ENCODE measurements at regions not wholly inside any gene's neighbourhood (a gene's known extent, or its start where the extent isn't known, plus 50 kb on each side); places are given as distances from the start of the nearest gene placed in this dataset.
A peak's percentile ranks its signal among the peaks of the same experiment; 100 is the strongest.
"Not testable (repeated sequence)": the region's sequence is repeated elsewhere in the genome, so short reads cannot be mapped to it uniquely, and the experiment has no call there.

- no peak for DNase-seq
These were observed 79.1 kb upstream of the ALX4 start for GRCh38 chr11:44388828-44389657.

DNA sequence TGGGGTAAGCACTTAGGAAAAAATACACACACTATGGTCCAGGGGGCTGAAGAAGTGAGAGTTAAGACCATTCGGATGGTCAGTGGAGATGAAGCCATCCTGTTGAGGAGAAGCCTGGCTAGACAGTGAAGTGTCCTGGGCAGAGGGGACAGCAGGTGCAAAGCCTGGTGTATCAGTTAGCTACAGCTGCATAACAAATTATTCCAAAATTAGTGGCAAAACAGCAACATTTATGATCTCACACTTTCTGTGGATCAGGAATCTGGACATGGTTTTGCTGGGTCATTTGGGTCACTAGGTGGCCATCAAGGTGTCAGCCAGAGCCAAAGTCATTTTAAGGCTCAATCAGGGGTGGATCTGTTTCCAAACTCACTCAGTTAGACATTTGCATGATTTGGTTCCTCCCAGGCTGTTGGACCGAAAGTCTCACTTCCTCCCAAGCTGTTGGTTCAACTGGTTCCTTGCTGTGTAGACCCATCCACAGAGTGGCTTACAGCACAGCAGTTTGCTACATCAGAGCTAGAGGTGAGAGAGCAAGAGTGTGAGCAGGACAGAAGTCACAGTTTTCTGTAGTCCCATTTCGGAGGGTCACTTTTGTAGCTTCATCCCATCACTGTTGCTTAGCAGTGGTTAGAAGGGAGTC, 80.1 kb upstream of the ALX4 start:
- no peak for DNase-seq

DNA sequence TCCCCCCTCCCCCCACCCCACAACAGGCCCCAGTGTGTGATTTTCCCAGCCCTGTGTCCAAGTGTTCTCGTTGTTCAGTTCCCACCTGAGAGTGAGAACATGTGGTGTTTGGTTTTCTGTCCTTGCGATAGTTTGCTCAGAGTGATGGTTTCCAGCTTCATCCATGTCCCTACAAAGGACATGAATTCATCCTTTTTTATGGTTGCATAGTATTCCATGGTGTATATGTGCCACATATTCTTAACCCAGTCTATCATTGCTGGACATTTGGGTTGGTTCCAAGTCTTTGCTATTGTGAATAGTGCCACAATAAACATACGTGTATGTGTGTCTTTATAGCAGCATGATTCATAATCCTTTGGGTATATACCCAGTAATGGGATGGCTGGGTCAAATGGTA, 81.1 kb upstream of the ALX4 start:
- DNase-seq, result not testable (repeated sequence)

DNA sequence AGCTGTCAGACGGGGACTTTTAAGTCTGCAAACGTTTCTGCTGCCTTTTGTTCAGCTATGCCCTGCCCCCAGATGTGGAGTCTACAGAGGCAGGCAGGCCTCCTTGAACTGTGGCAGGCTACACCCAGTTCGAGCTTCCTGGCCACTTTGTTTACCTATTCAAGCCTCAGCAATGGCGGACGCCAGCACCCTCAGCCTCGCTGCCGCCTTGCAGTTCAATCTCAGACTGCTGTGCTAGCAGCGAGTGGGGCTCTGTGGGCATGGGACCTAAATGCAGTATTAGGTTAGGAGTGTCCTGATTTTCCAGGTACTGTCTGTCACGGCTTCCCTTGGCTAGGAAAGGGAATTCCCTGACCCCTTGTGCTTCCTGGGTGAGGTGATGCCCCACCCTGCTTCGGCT, 86.8 kb upstream of the ALX4 start:
- not testable (repeated sequence) for DNase-seq

DNA sequence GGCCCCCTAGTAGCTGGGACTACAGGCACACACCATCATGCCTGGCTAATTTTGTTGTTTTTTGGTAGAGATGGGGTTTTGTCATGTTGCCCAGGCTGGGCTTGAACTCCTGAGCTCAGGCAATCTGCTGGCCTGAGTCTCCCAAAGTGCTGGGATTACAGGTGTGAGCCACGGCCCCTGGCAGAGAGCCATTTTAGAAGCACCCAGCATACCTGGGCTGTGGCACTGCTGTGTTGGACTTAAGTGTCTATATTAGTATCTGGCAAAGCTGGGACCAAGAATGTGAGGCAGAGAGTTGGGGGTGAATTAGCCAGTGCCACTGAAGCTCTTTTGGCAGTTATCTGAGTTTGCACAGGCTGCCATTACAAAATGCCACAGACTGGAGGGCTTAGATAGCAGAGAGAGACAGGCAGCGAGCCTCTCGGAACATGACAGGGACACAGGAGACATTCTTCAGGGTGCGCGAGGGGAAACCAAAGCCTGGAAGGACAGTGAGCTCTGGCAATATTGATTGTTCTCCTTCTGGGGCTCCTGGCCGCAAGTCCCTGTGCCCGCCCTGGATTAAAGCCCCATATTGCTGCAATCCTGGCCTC, 87.7 kb upstream of the ALX4 start:
- no peak for DNase-seq

- DNase-seq, result no peak
These were observed 88.5 kb upstream of the ALX4 start for GRCh38 chr11:44398266-44399030.

- no peak for DNase-seq
These were observed 90.0 kb upstream of the ALX4 start for GRCh38 chr11:44399968-44400367.

- DNase-seq, result no peak
These were observed 90.5 kb upstream of the ALX4 start for GRCh38 chr11:44400431-44400830.

- no peak for DNase-seq
These were observed 92.6 kb upstream of the ALX4 start for GRCh38 chr11:44402466-44403075.

DNA sequence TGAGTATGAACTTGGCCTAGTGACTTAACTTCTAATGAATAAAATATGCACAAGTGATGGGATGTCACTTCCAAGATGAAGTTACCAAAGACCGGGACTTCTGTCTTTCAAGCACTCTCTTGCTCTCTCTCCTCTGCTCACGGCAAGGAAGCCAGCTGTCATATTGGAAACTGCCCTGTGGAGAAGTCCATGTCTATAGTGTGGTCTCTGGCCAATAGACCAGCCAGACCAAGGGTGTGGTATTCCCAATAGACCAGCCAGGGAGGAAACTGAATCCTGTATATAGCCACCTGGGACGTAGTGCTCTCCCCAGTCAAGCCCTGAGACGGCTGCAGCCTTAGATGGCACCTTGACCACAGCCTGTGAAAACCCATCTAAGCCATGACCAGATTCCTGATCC, 93.2 kb upstream of the ALX4 start:
- DNase-seq, result no peak

GRCh38 chr11:44403587-44404273, 93.8 kb upstream of the ALX4 start:
- no peak for DNase-seq

DNA sequence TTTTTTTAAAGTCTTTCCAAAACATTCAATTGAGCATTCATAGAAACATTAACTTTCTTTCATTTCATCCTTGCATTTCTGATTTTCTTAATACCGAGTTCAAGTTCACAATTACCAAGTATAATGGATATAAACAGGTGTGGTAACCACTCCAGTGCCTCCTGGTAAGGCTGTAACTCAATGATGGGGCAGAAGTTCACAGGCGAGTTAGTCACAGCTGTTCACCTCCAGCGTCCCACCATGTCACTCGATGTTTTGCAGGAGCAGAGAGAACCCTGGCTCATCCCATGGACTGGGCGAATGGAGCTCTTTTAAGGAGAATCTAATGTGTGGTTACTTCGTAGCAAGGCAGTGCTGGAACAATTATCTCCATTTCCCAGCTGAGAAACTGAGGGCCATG, 94.4 kb upstream of the ALX4 start:
- DNase-seq, result no peak

DNA sequence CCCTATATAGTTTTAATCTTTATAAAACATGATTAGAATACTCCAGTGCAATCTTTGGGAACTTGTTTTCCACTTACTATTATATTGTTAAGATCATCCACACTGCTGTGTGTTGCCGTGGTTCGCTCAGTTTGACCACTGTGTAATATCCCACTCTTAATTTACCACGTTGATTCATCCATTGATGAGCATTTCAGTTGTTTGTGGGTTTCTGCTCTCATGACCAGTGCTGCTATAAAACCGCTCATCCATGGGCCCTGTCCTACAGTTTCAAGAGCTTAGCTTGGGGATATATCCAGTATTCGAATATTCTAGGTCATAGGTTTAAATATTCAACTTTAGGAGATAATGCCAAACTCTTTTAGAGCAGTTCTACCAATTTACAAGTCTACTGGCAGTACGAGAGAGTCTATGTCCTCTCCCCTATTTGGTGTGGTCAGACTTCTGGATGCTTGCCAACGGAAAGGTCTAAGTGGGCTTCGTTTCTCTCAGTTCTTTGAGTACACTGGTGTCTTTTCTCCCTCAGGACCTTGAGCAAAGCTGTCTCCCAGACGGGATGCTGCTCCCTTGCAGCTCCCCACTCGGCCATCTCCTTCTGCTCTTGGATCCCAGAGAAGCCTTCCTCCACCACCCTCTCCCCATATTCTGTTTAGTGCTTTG, 94.9 kb upstream of the ALX4 start:
- DNase-seq, result peak; percentile 16

DNA sequence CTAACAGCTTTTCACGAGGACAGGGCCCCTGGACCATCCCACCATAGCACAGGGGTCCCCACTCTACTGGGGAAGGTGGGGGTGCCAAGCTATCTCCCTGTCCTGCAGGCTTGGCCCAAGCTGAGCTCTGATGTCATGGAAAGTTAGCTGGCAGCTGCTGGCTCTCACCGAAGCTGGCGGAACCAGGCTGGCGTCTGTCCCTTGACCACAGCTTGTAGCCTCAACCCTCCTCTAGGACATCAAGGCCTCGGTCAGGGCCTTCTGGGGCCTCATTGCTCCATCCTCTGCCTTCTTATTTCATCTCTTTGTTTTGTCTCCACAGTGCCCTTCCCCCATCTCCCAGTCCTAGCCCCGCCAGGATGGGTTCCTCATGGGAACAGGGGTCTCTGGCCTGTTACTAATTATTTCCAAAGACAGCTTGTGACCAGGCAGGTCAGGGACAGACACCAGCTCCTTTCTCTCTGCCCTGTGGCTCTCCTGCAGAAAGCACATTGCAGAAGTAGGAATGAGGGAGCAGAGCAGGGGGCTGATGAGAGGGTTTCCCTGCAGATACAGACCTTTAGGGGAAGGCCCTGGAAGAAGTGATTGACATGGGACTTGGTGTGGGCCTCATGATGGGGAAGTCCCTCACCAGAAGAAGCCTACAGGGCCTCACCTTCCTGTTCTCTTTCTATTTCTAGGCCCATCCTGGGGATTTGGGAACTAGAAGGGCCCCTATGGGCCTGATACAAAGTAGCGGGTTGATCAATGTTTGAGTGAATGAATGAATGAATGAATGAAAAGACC, 97.5 kb upstream of the ALX4 start:
- no peak for DNase-seq

GRCh38 chr11:44408141-44408540, 98.2 kb upstream of the ALX4 start:
- no peak for DNase-seq

GRCh38 chr11:44408711-44409470, 99.0 kb upstream of the ALX4 start:
- no peak for DNase-seq

DNA sequence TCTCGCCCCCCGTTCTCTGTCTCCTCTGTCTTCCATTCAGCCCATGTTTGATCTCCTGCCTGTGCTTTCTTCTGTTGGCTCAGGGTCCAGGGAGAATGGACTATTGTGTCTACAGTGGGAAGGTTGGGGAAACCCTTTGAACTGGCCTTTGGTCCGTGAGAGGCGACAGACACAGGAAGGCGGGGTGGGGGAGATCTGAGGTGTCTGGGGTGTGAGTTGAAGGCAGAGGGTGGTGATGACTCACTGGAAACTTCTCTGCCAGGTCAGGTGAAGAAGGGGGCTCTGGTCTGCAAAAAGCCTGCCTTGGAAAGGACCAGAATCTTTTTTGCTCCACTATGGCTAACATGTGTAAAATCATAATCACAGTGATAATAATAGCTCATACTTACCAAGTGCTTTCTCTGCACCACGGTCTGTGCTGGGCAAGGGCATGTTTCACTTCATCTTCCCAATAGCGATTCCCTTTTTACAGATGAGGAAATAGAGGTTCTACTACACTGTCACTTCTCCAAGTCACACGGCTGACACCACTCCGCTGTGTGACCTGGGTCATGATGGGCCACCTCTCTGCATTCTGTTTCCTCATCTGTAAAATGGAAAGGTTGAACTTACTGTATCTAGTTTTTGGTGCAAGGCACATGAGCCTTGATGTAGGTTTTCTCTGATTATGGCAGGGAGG, 99.8 kb upstream of the ALX4 start:
- no peak for DNase-seq

DNA sequence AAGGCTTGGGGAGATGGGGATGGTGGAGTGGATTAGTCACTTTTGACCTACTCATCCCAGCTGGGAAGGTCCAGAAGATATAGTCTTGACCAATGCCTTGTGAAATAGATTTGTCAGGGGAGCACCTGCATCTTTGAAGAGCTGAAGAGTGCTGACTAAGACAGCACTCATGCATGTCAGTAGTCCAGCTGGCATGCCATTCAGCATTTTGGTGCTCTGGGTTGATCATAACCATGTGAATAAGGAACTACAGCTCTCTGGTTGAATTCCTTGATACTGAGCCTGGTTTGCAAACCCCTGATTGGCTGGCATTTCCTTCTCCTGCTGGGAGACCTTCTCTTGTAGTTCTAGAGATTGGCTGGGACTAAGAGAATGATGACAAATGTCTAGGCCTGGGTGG, 106.8 kb upstream of the ALX4 start:
- DNase-seq, result peak; percentile 5

DNA sequence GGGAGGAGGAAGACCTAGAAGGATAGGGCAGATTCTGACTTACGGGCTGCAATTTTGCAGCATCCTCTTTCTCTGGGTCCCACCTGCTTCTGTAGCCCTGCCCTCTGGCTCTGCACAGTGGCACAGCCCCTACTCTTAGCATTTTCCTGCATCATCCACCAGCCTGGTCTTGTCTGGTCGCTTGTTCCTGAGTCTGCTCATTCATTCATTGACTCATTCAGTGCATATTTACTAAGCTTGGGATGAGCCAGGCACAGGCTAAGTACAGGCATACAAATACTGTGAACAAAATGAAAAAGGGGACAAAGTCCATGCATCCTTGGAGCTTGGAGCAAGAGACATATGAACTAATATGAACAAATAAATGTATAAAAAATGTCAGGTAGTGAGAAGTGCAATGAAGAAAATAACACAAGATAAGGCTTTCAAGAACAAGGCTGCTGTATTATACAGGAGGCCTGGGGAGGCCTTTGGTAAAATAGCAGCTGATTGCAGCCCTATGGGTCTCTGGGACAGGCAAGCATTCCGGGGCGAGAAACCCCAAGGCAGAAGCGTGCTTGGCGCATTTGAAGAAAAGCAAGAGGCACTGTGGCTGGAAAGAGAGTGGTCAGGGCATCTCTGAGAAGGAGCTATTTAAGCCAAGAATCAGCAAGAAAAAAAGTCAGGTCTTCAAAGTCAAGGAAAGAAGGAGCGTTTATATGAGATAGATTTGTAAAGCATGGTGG, 108.0 kb upstream of the ALX4 start:
- DNase-seq, result no peak
